ENCODE measurements at regions not wholly inside any gene's neighbourhood (a gene's known extent, or its start where the extent isn't known, plus 50 kb on each side); places are given as distances from the start of the nearest gene placed in this dataset.

DNA sequence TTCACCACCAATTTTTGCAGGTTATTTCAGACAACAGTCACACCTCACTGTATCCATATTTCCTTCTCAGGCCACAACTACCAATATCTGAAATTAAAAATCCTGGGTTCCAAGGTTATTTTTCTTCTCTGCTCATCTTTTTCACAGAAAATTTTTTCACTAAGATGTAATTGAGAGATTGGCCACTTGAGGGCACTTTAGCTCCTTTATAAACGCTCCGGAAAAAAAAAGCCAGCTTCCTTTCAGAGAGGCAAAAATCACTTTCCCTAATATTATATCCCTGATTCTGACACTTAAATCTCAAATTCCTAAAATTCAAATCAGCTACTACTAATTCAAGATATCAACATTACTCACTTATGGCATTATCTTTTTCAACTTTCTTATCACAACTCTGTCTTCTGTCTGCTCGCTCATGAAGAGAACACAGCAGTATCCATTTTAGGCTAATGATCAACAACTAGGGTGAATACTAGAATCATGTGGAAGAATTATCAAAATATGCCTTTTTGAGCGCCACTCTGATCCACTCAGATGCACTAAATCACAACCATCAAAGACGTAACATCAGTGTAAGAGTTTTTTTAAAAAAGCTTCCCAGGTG is 101.4 kb upstream of the RGS1 start:
- POLR2A ChIA-PET: interaction anchor here (1.0 kb wide), 1 partner anchor 333 kb away, joined by 3 read pairs; no protein-coding TSS in a partner anchor
- no peak overlapping the region for H3K4me3 ChIP-seq (ENCODE audit: low read depth, low read length)
- no peak for DNase-seq (ENCODE audit: low read depth, low spot score)
- CTCF ChIA-PET: interaction anchor here (0.6 to 6.7 kb wide), 42 partner anchors 9 to 708 kb away, joined by 3 to 226 read pairs (median 5); partner anchors contain the start of gene CDC73
- TF ChIP-seq, protein P1, sequence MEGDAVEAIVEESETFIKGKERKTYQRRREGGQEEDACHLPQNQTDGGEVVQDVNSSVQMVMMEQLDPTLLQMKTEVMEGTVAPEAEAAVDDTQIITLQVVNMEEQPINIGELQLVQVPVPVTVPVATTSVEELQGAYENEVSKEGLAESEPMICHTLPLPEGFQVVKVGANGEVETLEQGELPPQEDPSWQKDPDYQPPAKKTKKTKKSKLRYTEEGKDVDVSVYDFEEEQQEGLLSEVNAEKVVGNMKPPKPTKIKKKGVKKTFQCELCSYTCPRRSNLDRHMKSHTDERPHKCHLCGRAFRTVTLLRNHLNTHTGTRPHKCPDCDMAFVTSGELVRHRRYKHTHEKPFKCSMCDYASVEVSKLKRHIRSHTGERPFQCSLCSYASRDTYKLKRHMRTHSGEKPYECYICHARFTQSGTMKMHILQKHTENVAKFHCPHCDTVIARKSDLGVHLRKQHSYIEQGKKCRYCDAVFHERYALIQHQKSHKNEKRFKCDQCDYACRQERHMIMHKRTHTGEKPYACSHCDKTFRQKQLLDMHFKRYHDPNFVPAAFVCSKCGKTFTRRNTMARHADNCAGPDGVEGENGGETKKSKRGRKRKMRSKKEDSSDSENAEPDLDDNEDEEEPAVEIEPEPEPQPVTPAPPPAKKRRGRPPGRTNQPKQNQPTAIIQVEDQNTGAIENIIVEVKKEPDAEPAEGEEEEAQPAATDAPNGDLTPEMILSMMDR (IDR thresholded peaks at IDR 0.05; ENCODE audit: insufficient read depth, low read length, missing control alignments): no peak

DNA sequence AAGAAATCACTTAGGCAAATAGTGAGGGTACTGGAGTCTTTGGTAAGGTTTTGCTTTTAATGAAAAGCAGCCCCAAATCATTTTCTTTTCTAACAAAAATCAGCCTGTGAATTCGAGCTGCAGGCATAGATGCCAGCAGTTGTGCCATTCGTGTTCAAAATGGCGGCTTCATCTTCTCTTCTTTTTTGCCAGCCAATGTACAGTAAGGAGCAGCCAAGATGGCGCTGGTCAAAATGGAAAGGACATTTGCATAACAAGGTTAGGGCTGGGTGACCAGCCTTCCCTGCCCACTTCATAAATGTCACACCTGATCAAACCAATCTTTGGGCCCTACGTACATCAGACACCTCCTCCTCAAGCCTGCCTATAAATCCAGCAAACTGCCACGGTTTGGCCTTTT is 100.2 kb upstream of the RGS1 start:
- ChIA-PET CTCF (interaction anchor here (0.9 to 6.7 kb wide), 23 partner anchors 9 to 648 kb away, joined by 3 to 226 read pairs (median 7); partner anchors contain the start of gene CDC73), POLR2A (no interaction called here)
- TF ChIP-seq, protein P1 (IDR thresholded peaks at IDR 0.05; ENCODE audit: insufficient read depth, low read length, missing control alignments): no peak
- no peak overlapping the region for H3K4me3 ChIP-seq (ENCODE audit: low read depth, low read length)
- DNase-seq (ENCODE audit: low read depth, low spot score): no peak

DNA sequence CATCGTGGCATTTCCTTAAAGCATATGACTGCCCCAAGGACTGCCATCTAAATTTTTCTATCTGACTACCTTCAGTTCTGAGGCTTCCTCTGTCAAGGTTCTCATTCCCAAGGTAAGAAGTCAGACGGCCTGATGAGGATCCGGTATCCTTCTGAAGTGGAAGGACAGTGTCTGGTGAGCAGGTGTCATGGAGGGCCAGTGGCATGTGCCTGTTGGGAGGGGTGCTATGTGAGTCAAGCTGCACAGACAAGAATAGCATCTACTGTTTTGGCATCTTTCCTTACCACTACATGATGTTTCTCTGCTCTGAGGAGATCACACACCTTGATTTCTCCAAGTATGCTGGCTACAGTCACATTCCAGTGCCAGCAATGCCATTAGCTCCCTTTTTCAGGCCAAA is 99.6 kb upstream of the RGS1 start:
- CTCF ChIA-PET: interaction anchor here (0.6 to 6.7 kb wide), 15 partner anchors 31 to 647 kb away, joined by 3 to 226 read pairs (median 10); no protein-coding TSS in a partner anchor
- TF ChIP-seq, protein P1 (IDR thresholded peaks at IDR 0.05; ENCODE audit: insufficient read depth, low read length, missing control alignments): no peak
- no peak overlapping the region for H3K4me3 ChIP-seq (ENCODE audit: low read depth, low read length)
- DNase-seq (ENCODE audit: low read depth, low spot score): no peak
- POLR2A ChIA-PET: no interaction called here

DNA sequence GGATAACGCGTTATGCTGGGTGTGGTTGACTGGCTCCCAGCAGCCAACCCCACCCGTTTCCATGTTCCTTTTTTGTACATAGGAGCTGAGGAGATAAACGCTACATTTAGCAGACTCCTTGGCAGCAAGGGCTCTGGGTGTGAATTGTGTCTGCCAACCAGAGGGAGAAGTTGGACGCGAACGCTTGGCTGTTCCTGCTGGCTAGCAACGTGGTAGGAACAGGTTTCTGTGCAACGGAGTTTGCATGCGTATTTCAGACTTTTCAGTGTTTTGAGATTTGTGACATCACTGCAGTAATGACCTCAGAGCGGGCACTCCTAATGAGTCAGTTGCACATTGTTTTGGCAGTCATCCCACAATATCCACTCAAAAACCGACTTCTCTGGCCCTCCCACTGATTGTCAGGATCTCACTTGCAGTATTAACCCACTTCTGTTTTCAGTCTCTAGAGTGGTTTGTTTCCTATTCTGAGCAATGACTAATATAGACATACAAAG is 98.7 kb upstream of the RGS1 start:
- POLR2A ChIA-PET: no interaction called here
- no peak for DNase-seq (ENCODE audit: low read depth, low spot score)

DNA sequence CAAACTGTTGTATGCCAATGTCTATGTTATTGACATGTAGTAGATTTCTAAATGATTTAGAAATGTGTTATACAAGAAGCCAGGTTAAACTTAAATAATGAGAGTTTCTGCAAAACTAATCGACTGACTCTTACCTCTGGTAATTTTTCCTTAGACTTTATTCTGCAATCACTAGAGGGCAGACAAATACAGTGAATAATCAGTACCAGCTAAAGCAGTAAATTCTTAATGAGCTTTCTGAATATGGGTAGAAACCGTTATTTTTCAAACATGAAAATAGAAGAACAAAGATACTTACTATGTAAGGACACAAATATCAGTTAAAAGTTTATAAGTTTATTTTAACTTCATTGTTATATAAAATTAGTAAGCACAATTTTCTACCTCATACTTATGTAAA is 97.9 kb upstream of the RGS1 start:
- TF ChIP-seq, protein P1 (IDR thresholded peaks at IDR 0.05; ENCODE audit: insufficient read depth, low read length, missing control alignments): peak; percentile 33
- DNase-seq (ENCODE audit: low read depth, low spot score): no peak
- H3K4me3 ChIP-seq (ENCODE audit: low read depth, low read length): no peak overlapping the region
- ChIA-PET CTCF (interaction anchor here (0.6 to 6.7 kb wide), 38 partner anchors 11 to 630 kb away, joined by 3 to 226 read pairs (median 4); partner anchors contain the start of genes RGS1 and RGS2), POLR2A (no interaction called here)

More for the DNA sequence above, 98.7 kb upstream of the RGS1 start:
- TF ChIP-seq, protein P1 (IDR thresholded peaks at IDR 0.05; ENCODE audit: insufficient read depth, low read length, missing control alignments): no peak
- CTCF ChIA-PET: interaction anchor here (0.8 to 6.7 kb wide), 35 partner anchors 14 to 646 kb away, joined by 3 to 226 read pairs (median 4); partner anchors contain the start of genes RGS1 and RGS2
- no peak overlapping the region for H3K4me3 ChIP-seq (ENCODE audit: low read depth, low read length)

DNA sequence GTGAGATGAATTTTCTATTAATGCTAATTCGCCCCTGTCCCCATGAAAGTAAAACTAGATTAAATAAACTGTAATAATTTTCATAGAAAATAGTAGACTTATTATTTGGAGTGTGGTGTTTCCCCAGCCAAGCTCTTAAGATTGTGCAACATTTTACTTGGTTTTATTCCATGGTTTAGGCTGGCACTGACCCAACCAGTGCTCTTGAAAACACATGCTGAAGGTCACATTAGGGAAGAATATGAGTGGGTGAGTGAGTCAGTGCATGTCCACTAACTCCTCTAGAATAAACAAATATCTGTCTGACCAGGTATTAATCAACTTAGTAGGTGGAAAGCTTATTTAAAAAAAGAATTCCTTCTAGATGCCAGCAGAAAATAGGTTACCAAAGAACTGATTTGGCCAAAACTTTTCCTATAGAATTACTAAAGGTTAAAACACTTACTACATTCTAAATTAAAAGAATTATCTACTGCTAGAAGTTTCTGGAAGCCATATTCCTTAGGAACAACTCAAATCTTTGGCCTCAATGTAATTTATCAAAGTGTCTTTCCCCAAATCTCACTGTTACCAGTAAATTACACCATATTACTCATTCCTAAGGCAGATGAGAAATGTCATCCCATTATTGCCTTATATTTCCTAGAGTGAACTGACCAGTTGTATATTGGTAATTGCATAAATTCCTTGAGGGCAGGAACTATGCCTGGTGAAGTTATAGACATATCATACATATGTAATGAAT is 89.7 kb upstream of the RGS1 start:
- CTCF ChIA-PET: no interaction called here
- peak; percentile 96 for DNase-seq (ENCODE audit: low read depth, low spot score)
- TF ChIP-seq, protein P1 (IDR thresholded peaks at IDR 0.05; ENCODE audit: insufficient read depth, low read length, missing control alignments): no peak
- no peak overlapping the region for H3K4me3 ChIP-seq (ENCODE audit: low read depth, low read length)
- POLR2A ChIA-PET: interaction anchor here (0.6 kb wide), 1 partner anchor 327 kb away, joined by 3 read pairs; no protein-coding TSS in a partner anchor
